ENCODE measurements at regions not wholly inside any gene's neighbourhood (a gene's known extent, or its start where the extent isn't known, plus 50 kb on each side); places are given as distances from the start of the nearest gene placed in this dataset.
A peak's percentile ranks its signal among the peaks of the same experiment; 100 is the strongest.

GRCh38 chr10:69715899-69716606, 85.7 kb upstream of the COL13A1 start:
- no peak for DNase-seq (ENCODE audit: low read depth)

DNA sequence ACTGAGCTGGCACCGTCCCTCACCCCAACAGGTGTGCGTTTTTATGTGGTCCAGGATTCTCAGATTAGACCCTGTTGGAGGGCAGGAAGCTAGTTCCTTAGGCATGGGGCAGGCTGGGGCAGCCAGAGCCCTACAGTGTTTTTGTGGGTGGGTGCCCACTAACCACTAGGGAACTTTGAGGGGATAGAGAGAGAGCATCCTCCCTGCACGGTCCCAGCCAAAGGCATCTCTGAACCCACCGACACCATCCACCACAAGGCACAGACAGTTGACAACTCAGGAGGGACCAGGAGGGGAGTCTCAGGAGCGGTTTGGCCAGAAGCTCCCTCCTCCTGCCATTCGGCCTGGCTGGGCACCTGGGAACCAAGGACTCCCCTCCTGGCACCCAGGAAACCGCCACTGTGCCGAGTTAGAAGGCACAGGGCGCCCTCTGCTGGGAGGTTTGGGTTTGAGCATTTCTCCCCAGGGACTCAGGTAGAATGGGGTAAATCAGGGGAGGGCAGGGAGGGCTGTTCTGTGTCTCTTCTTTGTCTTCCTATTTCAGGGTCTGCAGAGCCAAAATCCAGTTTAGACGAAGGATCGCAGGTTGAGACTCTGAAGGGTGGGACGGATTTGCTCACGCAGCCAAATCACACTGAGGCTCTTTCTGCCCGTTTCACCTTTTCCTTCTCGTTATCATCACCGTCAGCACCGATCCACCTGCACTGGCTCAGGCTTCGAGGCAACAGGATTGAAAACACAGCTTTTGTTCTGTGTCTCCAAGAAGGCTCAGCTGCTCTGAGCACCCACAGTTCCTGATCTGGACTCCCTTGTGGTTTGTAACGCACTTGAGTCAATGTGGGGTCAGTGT, 84.8 kb upstream of the COL13A1 start:
- no peak for DNase-seq (ENCODE audit: low read depth)

DNA sequence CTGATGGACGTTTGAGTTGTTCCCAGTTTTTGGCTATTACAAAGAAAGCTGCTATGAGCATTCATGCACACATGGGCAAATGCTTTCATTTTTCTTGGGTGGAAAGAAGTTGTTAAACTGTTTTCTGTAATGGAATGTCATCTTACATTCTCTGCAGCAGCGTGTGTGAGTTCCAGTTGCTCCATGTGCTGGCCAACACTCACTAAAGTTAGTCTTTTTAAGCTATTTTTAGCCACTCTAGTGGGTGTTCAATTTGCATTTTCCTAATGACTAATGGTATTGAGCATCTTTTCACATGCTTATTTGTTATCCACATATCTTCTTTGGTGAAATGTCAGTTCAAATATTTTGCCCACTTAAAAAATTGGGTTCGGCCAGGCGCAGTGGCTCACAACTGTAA, 82.8 kb upstream of the COL13A1 start:
- DNase-seq (ENCODE audit: low read depth): no peak

GRCh38 chr10:69721690-69722310, 79.9 kb upstream of the COL13A1 start:
- no peak for DNase-seq (ENCODE audit: low read depth)

GRCh38 chr10:69723653-69724052, 78.1 kb upstream of the COL13A1 start:
- no peak for DNase-seq (ENCODE audit: low read depth)

DNA sequence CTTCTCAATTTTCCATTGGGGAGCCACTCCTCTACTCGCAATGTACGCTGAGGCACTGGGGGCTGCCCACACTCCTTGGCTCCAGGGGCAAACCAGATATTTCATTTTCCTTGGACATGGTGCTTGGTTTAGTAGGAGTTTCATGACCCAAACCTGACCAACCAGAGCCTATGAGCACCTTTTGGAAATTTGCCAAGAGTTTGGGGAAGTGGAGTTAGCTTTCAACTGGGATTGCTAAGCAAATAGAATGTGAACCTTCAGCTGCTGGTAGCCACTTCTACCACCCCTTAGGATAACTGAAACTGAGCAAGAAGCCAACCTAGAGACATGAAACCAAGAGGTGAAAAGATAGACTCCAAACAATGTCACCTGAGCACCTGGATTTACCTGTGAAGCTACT, 74.9 kb upstream of the COL13A1 start:
- no peak for DNase-seq (ENCODE audit: low read depth)

DNA sequence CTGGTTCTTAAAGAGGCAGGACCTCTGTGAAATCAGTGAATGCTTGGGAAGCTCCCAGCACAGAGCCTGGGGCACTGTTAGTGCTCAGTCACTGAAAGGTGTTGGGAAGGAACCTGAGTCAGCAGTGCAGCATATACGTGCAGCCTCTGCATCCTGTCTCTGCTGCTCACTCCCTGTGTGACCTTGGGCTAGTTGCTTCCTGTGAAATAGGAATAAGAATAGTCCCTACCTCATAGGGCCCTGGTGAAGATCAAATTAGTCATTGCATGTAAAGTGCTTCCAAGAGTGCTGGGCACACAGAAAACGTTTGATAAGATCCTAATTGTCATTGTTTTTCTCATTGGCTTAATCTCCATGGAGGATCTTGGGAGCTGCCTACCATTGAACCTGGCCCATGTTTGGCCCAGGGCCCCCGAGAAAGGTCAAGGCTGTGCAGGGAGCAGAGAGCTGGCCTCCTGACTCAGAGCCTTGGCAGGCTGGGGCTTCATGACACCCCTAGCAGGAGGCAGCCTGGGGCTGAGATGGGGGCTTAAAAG, 73.3 kb upstream of the COL13A1 start:
- no peak for DNase-seq (ENCODE audit: low read depth)

DNA sequence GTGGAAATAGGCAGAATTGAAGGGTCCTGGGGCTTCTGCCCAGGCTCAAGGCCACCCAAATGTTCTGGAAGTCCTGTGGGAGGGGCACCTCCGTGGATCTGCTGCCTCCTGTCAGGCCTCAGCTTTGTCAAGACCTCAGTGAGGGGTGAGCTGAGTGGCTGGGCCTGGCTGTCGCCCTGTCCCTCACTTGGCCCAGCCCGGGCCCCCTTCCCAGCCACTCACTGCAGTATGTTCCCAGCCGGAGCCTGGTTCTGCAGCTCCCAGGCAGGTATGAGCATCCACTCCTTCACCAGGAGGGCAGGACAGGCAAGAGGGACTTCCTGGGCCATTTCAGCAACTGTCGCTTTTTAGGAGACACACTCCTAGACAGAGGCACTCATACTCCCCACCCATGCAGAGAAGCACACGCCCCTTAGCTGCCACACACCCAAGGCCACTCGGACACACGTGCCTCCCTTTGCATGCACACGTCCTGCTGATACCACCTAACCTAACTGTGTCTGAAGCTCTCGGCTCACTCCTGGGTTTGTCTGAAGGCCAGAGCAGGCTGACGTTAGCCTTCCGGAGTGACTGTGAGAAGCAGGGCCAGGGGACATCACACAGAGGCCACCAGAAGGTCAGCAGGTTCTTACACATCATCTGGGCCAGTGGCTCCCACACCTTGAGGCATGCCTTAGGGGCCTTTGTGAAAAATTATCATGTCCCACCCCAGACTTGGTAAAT, 72.2 kb upstream of the COL13A1 start:
- DNase-seq (ENCODE audit: low read depth): no peak

- DNase-seq (ENCODE audit: low read depth): no peak
Observed at GRCh38 chr10:69730251-69731156, 71.2 kb upstream of the COL13A1 start.

DNA sequence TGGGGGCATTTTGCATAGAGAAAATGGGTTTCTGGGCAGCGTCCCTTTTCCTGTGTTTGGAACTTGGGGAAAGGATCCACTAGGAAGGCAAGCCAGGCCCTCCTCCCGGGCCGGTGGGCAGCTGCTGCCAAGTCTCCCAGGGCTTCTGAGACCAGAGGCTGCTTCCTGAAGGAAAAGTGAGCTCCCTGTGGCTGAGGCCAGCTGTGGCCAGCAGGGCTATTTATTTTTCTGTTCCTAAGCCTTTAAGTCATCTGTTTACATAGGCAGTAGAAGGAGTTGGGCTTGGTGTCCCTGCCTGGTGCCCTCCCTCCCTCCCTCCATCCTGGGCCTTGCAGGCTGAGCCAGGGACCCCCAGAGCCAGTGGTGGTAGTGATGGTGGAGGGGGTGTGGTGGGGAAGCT, 70.5 kb upstream of the COL13A1 start:
- peak; percentile 78 for DNase-seq (ENCODE audit: low read depth)

GRCh38 chr10:69731698-69732097, 70.0 kb upstream of the COL13A1 start:
- no peak for DNase-seq (ENCODE audit: low read depth)

- DNase-seq (ENCODE audit: low read depth): no peak
Observed at GRCh38 chr10:69732147-69732825, 69.4 kb upstream of the COL13A1 start.

DNA sequence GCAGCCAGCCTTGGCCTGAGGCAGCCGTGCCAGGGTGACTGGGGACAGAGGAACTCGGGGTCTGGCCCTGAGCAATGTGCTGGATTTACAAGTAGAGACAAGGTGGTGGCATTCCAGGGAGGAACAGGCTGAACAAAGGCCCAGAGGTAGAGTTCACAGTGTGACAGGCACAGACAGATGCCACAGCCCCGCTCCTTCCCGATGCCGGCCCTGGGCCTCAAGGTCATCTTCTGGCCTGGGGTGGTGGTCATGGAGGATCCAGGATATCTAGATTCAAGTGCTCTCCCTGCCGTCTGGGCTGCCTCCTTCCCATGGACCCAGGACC, 68.9 kb upstream of the COL13A1 start:
- no peak for DNase-seq (ENCODE audit: low read depth)

GRCh38 chr10:69733791-69734261, 67.9 kb upstream of the COL13A1 start:
- peak; percentile 68 for DNase-seq (ENCODE audit: low read depth)

- DNase-seq (ENCODE audit: low read depth): no peak
Observed at GRCh38 chr10:69734416-69734796, 67.3 kb upstream of the COL13A1 start.

DNA sequence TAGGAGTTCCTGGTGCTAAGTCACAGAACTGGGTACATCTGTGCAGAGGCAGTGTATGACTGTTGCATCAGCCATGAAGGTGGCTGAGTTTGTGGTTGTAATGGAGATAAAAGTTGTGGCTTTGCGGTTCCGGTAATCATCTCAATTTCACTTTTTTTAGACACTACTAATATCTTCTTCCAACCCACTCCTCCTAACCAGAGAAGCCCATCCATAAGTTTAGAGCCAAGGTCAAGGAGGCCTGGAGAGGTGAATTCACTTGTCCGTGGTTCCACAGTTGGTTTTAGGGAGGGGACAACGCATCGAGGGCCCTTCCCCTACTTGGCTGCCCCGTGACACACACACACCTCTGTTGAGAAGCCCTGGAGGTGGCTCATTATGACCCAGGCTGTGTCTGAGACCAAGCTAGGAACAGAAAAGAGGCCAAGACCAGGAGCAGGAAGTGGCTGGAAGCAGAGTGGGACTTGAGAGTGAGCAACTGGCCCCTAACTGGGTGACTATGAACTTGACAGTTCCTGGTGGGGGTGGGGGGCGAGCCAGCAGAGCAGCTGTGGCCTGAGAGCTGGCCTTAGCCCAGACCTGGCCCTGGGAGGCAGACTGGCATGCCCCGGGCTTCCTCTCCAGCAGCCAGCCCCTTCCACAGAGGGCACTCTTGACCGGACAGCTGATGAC, 66.8 kb upstream of the COL13A1 start:
- peak; percentile 77 for DNase-seq (ENCODE audit: low read depth)

- DNase-seq (ENCODE audit: low read depth): no peak
Observed at GRCh38 chr10:69736886-69737641, 64.6 kb upstream of the COL13A1 start.

DNA sequence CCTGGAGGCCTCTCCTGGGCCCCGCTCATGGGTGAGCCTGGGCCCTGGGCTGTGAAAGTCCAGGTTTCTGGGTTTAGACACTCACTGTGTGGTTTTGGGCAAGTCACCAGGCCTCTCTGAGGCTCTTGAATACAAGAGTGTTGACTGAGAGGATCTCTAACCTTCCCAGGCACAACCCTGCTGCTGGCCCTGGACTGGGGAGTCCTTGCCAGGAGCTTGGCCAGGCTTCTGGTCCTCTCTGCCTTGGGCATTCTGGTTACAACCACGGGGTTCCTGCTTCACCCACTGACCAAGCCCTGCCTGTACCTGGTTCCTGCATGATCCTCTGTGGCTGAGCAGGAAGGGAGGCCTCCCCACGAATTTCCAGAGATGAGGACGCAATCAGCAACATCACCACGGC, 63.6 kb upstream of the COL13A1 start:
- DNase-seq (ENCODE audit: low read depth): no peak
